ENCODE measurements at regions not wholly inside any gene's neighbourhood (a gene's known extent, or its start where the extent isn't known, plus 50 kb on each side); places are given as distances from the start of the nearest gene placed in this dataset.

DNA sequence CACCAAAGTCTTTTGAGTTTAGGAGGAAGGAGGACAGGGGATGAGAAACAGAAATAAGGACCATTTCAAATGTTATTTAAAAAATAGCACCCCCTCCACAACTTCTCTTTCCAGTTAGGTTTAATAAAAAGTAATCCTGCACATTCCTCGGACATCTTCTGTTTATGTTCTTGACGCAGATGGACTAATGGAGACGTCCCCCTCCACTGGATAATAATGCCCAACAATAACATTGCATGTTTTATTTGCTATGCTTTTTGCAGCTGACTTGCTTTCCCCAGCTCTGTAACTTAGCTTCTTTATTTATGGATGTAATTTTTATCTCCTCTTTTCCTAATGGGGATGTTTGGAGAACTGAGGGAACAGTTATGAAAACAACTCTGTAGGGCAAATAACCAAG lies 89.5 kb downstream of the MAT2B start:
- H3K36me3 ChIP-seq (ENCODE audit: control insufficient read depth in 2 of 2, insufficient read depth in 2 of 2, low read length in 1 of 2) = no peaks in the 10 kb centered on the region
- H3K4me3 ChIP-seq (ENCODE audit: low read depth in 1 of 2, low read length in 2 of 2) = no peak overlapping the region
- no peaks in the 10 kb centered on the region for H3K27me3 ChIP-seq (ENCODE audit: control insufficient read depth in 1 of 2, insufficient read depth in 2 of 2, low read length in 2 of 2)
- no peaks in the 10 kb centered on the region for H3K4me1 ChIP-seq (ENCODE audit: control insufficient read depth in 2 of 2, insufficient read depth in 2 of 2, low read length in 1 of 2)
- no peak overlapping the region for H3K27ac ChIP-seq (ENCODE audit: low read depth in 2 of 2, low read length in 1 of 2)
- WGBS, 2 donors = 54 to 57% methylated on average over 3 of the region's 3 CpGs
- no peaks in the 10 kb centered on the region for H3K9me3 ChIP-seq (ENCODE audit: control insufficient read depth in 2 of 2, insufficient read depth in 1 of 2, low read depth in 1 of 2, low read length in 1 of 2)

- H3K27ac ChIP-seq (ENCODE audit: low read depth in 2 of 2, low read length in 1 of 2) = no peak overlapping the region
- H3K27me3 ChIP-seq (ENCODE audit: control insufficient read depth in 1 of 2, insufficient read depth in 2 of 2, low read length in 2 of 2) = no peaks in the 10 kb centered on the region
- H3K4me1 ChIP-seq (ENCODE audit: control insufficient read depth in 2 of 2, insufficient read depth in 2 of 2, low read length in 1 of 2) = no peaks in the 10 kb centered on the region
- H3K9me3 ChIP-seq (ENCODE audit: control insufficient read depth in 2 of 2, insufficient read depth in 1 of 2, low read depth in 1 of 2, low read length in 1 of 2) = no peaks in the 10 kb centered on the region
- no peak overlapping the region for H3K4me3 ChIP-seq (ENCODE audit: low read depth in 1 of 2, low read length in 2 of 2)
- WGBS, 2 donors = 57 to 58% methylated on average over 6 of the region's 6 CpGs
- no peaks in the 10 kb centered on the region for H3K36me3 ChIP-seq (ENCODE audit: control insufficient read depth in 2 of 2, insufficient read depth in 2 of 2, low read length in 1 of 2)
Measured at GRCh38 chr5:163595932-163596607, 90.7 kb downstream of the MAT2B start.

DNA sequence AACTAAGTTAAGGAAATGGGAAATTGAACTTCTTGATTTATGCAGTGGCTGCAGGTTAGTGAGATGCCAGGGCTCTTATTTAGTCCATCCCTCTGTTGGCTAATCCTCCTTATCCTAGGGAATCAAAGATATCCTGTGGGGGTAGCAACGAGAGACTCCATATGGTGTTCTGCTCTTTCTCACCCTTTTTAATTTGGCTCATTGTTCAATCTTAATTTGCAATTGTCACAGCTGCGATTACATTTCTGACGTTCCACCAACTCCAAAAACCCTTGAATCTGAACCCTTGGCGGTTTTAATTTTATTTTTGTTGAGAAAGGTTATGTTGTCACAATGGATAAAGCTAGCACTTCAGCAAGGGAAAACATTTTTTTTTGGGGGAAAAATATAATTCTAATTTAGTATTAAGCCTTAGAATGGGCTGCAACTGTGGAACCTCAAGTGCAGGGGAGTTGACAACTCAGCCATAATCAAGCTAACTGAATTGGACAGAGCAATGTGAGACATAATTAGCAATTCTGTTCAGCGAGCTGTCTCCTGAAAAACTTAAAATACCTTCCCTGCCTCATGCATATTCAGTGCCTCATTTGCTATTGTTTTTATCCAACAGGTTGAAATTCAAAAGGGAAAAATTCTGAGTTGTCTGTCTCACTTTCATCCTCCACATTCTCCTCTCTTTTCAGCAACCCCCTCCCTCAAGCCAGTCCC lies 91.3 kb downstream of the MAT2B start:
- WGBS, 2 donors = 71 to 72% methylated on average over 5 of the region's 5 CpGs
- Histone ChIP-seq H3K4me1 (ENCODE audit: control insufficient read depth in 2 of 2, insufficient read depth in 2 of 2, low read length in 1 of 2) (no peaks in the 10 kb centered on the region), H3K36me3 (ENCODE audit: control insufficient read depth in 2 of 2, insufficient read depth in 2 of 2, low read length in 1 of 2) (no peaks in the 10 kb centered on the region), H3K4me3 (ENCODE audit: low read depth in 1 of 2, low read length in 2 of 2) (no peak overlapping the region), H3K27ac (ENCODE audit: low read depth in 2 of 2, low read length in 1 of 2) (no peak overlapping the region), H3K27me3 (ENCODE audit: control insufficient read depth in 1 of 2, insufficient read depth in 2 of 2, low read length in 2 of 2) (no peaks in the 10 kb centered on the region), H3K9me3 (ENCODE audit: control insufficient read depth in 2 of 2, insufficient read depth in 1 of 2, low read depth in 1 of 2, low read length in 1 of 2) (no peaks in the 10 kb centered on the region)

DNA sequence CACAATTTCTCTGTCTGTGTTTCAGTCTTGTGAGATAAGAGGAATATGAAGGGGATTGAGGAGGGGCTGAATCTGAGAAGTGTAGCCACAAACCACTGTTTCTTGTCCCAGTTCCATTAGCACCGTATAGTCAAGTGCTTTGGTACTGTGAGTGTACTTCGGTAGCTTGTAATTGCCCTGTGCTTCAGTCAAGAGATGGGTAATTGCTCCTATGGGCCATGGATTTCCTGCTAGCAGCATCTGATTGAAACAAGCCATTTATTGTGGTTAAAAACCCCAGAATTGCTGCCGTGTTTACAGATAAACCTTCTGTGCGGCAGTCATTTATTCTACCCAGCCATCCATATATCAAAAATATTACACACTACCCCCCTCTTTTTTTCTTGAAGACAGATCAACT lies 98.6 kb downstream of the MAT2B start:
- H3K4me3 ChIP-seq (ENCODE audit: low read depth in 1 of 2, low read length in 2 of 2) = no peak overlapping the region
- 63 to 78% methylated on average over 4 of the region's 4 CpGs for WGBS, 2 donors
- no peak overlapping the region for H3K27ac ChIP-seq (ENCODE audit: low read depth in 2 of 2, low read length in 1 of 2)
- H3K9me3 ChIP-seq (ENCODE audit: control insufficient read depth in 2 of 2, insufficient read depth in 1 of 2, low read depth in 1 of 2, low read length in 1 of 2) = no peaks in the 10 kb centered on the region
- H3K36me3 ChIP-seq (ENCODE audit: control insufficient read depth in 2 of 2, insufficient read depth in 2 of 2, low read length in 1 of 2) = no peaks in the 10 kb centered on the region
- no peaks in the 10 kb centered on the region for H3K27me3 ChIP-seq (ENCODE audit: control insufficient read depth in 1 of 2, insufficient read depth in 2 of 2, low read length in 2 of 2)
- H3K4me1 ChIP-seq (ENCODE audit: control insufficient read depth in 2 of 2, insufficient read depth in 2 of 2, low read length in 1 of 2) = no peaks in the 10 kb centered on the region

GRCh38 chr5:163607256-163607655 lies 101.8 kb downstream of the MAT2B start:
- no peak overlapping the region for H3K4me3 ChIP-seq (ENCODE audit: low read depth in 1 of 2, low read length in 2 of 2)
- 88 to 89% methylated on average over 4 of the region's 4 CpGs for WGBS, 2 donors
- no peaks in the 10 kb centered on the region for H3K4me1 ChIP-seq (ENCODE audit: control insufficient read depth in 2 of 2, insufficient read depth in 2 of 2, low read length in 1 of 2)
- H3K27ac ChIP-seq (ENCODE audit: low read depth in 2 of 2, low read length in 1 of 2) = no peak overlapping the region
- no peaks in the 10 kb centered on the region for H3K36me3 ChIP-seq (ENCODE audit: control insufficient read depth in 2 of 2, insufficient read depth in 2 of 2, low read length in 1 of 2)
- no peaks in the 10 kb centered on the region for H3K9me3 ChIP-seq (ENCODE audit: control insufficient read depth in 2 of 2, insufficient read depth in 1 of 2, low read depth in 1 of 2, low read length in 1 of 2)
- no peaks in the 10 kb centered on the region for H3K27me3 ChIP-seq (ENCODE audit: control insufficient read depth in 1 of 2, insufficient read depth in 2 of 2, low read length in 2 of 2)

DNA sequence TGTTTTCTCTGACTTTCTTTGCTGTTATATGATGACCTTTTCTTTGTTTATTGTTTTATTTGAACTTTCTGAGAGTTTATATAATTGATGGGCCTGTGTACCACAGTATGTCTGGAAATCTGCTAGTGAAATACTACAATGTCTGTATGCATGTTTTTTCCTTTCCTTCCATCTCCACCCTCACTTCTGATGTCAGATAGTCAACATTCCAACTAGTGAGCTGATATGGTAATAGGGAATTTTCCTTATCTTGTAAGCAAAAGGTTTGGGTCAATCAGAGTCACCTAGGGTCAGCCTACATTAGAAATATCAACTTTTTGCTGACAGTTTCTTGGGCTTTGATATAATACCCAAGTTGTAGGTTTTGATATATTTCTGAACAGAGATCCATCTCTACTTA lies 103.2 kb downstream of the MAT2B start:
- H3K27ac ChIP-seq (ENCODE audit: low read depth in 2 of 2, low read length in 1 of 2) = no peak overlapping the region
- no peaks in the 10 kb centered on the region for H3K4me1 ChIP-seq (ENCODE audit: control insufficient read depth in 2 of 2, insufficient read depth in 2 of 2, low read length in 1 of 2)
- H3K36me3 ChIP-seq (ENCODE audit: control insufficient read depth in 2 of 2, insufficient read depth in 2 of 2, low read length in 1 of 2) = no peaks in the 10 kb centered on the region
- no peaks in the 10 kb centered on the region for H3K9me3 ChIP-seq (ENCODE audit: control insufficient read depth in 2 of 2, insufficient read depth in 1 of 2, low read depth in 1 of 2, low read length in 1 of 2)
- H3K27me3 ChIP-seq (ENCODE audit: control insufficient read depth in 1 of 2, insufficient read depth in 2 of 2, low read length in 2 of 2) = no peaks in the 10 kb centered on the region
- no peak overlapping the region for H3K4me3 ChIP-seq (ENCODE audit: low read depth in 1 of 2, low read length in 2 of 2)

- Histone ChIP-seq H3K9me3 (ENCODE audit: control insufficient read depth in 2 of 2, insufficient read depth in 1 of 2, low read depth in 1 of 2, low read length in 1 of 2) (no peaks in the 10 kb centered on the region), H3K4me1 (ENCODE audit: control insufficient read depth in 2 of 2, insufficient read depth in 2 of 2, low read length in 1 of 2) (no peaks in the 10 kb centered on the region), H3K36me3 (ENCODE audit: control insufficient read depth in 2 of 2, insufficient read depth in 2 of 2, low read length in 1 of 2) (no peaks in the 10 kb centered on the region), H3K27me3 (ENCODE audit: control insufficient read depth in 1 of 2, insufficient read depth in 2 of 2, low read length in 2 of 2) (no peaks in the 10 kb centered on the region), H3K4me3 (ENCODE audit: low read depth in 1 of 2, low read length in 2 of 2) (no peak overlapping the region), H3K27ac (ENCODE audit: low read depth in 2 of 2, low read length in 1 of 2) (no peak overlapping the region)
- WGBS, 2 donors = 86 to 92% methylated on average over 1 of the region's 1 CpG
Measured at GRCh38 chr5:163609910-163610309, 104.5 kb downstream of the MAT2B start.

GRCh38 chr5:163612358-163613149 lies 107.1 kb downstream of the MAT2B start:
- WGBS, 2 donors = 59 to 61% methylated on average over 8 of the region's 8 CpGs
- no peaks in the 10 kb centered on the region for H3K27me3 ChIP-seq (ENCODE audit: control insufficient read depth in 1 of 2, insufficient read depth in 2 of 2, low read length in 2 of 2)
- H3K9me3 ChIP-seq (ENCODE audit: control insufficient read depth in 2 of 2, insufficient read depth in 1 of 2, low read depth in 1 of 2, low read length in 1 of 2) = no peaks in the 10 kb centered on the region
- H3K36me3 ChIP-seq (ENCODE audit: control insufficient read depth in 2 of 2, insufficient read depth in 2 of 2, low read length in 1 of 2) = no peaks in the 10 kb centered on the region
- H3K4me3 ChIP-seq (ENCODE audit: low read depth in 1 of 2, low read length in 2 of 2) = no peak overlapping the region
- no peaks in the 10 kb centered on the region for H3K4me1 ChIP-seq (ENCODE audit: control insufficient read depth in 2 of 2, insufficient read depth in 2 of 2, low read length in 1 of 2)
- H3K27ac ChIP-seq (ENCODE audit: low read depth in 2 of 2, low read length in 1 of 2) = no peak overlapping the region

DNA sequence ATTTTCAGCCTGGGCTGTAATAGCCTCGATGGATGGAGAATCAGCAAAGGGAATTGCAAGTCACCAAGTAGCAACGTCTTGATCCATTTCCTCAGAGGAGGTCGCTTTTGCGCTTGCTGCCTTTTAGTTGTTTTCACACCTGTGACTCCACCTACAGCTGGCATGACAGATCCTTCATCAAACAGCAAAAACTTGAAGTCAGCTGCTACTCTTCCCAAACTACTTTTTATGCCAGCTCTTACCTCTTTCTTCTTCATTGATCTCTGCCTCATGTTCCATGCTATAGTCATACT lies 107.7 kb downstream of the MAT2B start:
- H3K9me3 ChIP-seq (ENCODE audit: control insufficient read depth in 2 of 2, insufficient read depth in 1 of 2, low read depth in 1 of 2, low read length in 1 of 2) = no peaks in the 10 kb centered on the region
- H3K36me3 ChIP-seq (ENCODE audit: control insufficient read depth in 2 of 2, insufficient read depth in 2 of 2, low read length in 1 of 2) = no peaks in the 10 kb centered on the region
- H3K4me3 ChIP-seq (ENCODE audit: low read depth in 1 of 2, low read length in 2 of 2) = no peak overlapping the region
- whole genome bisulfite sequencing, 2 donors = 29 to 30% methylated on average over 4 of the region's 4 CpGs
- H3K27ac ChIP-seq (ENCODE audit: low read depth in 2 of 2, low read length in 1 of 2) = no peak overlapping the region
- no peaks in the 10 kb centered on the region for H3K4me1 ChIP-seq (ENCODE audit: control insufficient read depth in 2 of 2, insufficient read depth in 2 of 2, low read length in 1 of 2)
- H3K27me3 ChIP-seq (ENCODE audit: control insufficient read depth in 1 of 2, insufficient read depth in 2 of 2, low read length in 2 of 2) = no peaks in the 10 kb centered on the region
